Psoas muscle (tissue), 7 donors: ENCODE measurements at regions not wholly inside any gene's neighbourhood (a gene's known extent, or its start where the extent isn't known, plus 50 kb on each side); places are given as distances from the start of the nearest gene placed in this dataset.

Experiments used
- ATAC-seq, 4 donors: fragments of 200-7000 bp; cut with Tn5 transposase; one replicate each; pipeline ENCODE4 v1.9.1; 2020; ENCODE audit warnings: moderate library complexity in 3 of 4, mild to moderate bottlenecking in 2 of 4
- DNase-seq, 2 donors: peaks; one replicate each; pipeline ENCODE4 v3.0.0-alpha.2; 2020
- H3K27ac ChIP-seq: fragments of 200-600 bp; one replicate; pipeline ENCODE4 v1.8.0; 2022
- H3K27me3 ChIP-seq, 3 donors: fragments of 200-600 bp in 1 of 3; one replicate each; pipeline versions ENCODE4 v1.6.1 to v1.8.0; 2013 to 2022; ENCODE audit warnings: low read length in 2 of 3, mild to moderate bottlenecking in 2 of 3, moderate library complexity in 1 of 3; ENCODE audit not compliant: insufficient read depth in 3 of 3
- H3K36me3 ChIP-seq, 2 donors: fragments of 200-600 bp in 1 of 2; one replicate each; pipeline versions ENCODE4 v1.6.1 to v1.8.0; 2013 to 2022; ENCODE audit warnings: low read depth in 1 of 2, mild to moderate bottlenecking in 1 of 2, moderate library complexity in 1 of 2; ENCODE audit not compliant: insufficient read depth in 1 of 2
- H3K4me1 ChIP-seq: fragments of 200-600 bp; one replicate; pipeline ENCODE4 v1.8.0; 2022
- H3K4me3 ChIP-seq: fragments of 200-600 bp; one replicate; pipeline ENCODE4 v1.8.0; 2022; ENCODE audit warnings: mild to moderate bottlenecking
- H3K9me3 ChIP-seq: fragments of 200-600 bp; one replicate; pipeline ENCODE4 v1.8.0; 2022
- CTCF ChIP-seq: fragments of 200-600 bp; IDR thresholded peaks from one replicate; pipeline ENCODE4 v1.8.0; 2022; ENCODE audit warnings: antibody characterized with exemption
- WGBS, 3 donors: extraction: QIAGEN DNeasy Blood & Tissue Kit; methylation state at CpG; one replicate each; pipeline versions ENCODE4 v1.1.6 to v1.1.7; 2013; 5-methylcytosine and 5-hydroxymethylcytosine counted together
- intact Hi-C, 2 donors: fragments of 100-400 bp; cut with DNase I; formaldehyde crosslinking; loops; one replicate each; pipeline versions ENCODE4 v1.11.0 to v1.14.2; 2022
- donor health status: healthy with polysubstance abuse.
- donor health status: DM: no; HTN: no; CAD: no; lungs with moderate emphysema.
- donor health status: Bipolar disorder and iron deficiency.
- donor health status: healthy.
- donor health status: DM: yes; HTN: yes; CAD: no.
- donor health status: DM: no; HTN: no; CAD: no.
- donor health status: DM: yes; HTN: yes; CAD: no.

GRCh38 chr2:193806088-193806774 lies 1611.5 kb upstream of the TMEFF2 start:
- Histone ChIP-seq H3K36me3 (no peaks in the 10 kb centered on the region), H3K9me3 (no peaks in the 10 kb centered on the region), H3K27me3 (no peaks in the 10 kb centered on the region), H3K27ac (no peak overlapping the region), H3K4me3 (no peak overlapping the region), H3K4me1 (no peaks in the 10 kb centered on the region)
- intact Hi-C loops, result no loop called here
- no peak for DNase-seq
- ATAC-seq, result no peak
- TF ChIP-seq CTCF, result no peak
- 34 to 46% (median 38%) methylated on average over 6 of the region's 6 CpGs for WGBS, 3 donors

GRCh38 chr2:193796847-193797246 lies 1602.1 kb upstream of the TMEFF2 start:
- DNase-seq (no peak), ATAC-seq (no peak)
- Histone ChIP-seq H3K27me3 (no peaks in the 10 kb centered on the region), H3K4me3 (no peak overlapping the region), H3K4me1 (no peaks in the 10 kb centered on the region), H3K27ac (no peak overlapping the region), H3K9me3 (no peaks in the 10 kb centered on the region), H3K36me3 (no peaks in the 10 kb centered on the region)
- WGBS, 3 donors, result 26 to 36% (median 32%) methylated on average over 1 of the region's 1 CpG
- no peak for TF ChIP-seq CTCF
- intact Hi-C loops, result no loop called here

DNA sequence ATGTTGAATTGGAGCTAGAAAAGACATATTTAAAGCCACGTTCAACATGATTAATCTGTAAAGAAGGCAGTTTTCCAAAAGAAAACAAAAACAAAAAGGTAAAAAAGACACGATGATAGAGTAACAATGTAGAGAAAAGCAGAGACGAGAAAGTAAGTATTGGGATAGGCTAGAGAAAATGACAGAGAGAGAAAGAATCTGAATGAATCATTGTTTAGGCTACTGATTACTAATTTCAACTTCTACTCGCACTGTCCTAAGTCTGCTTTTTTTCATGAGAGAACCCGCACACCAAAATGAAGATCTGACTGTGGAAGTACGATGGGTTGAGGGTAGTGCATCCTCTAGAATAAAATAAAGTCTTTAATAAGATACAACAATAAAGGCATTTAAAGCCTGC lies 1599.2 kb upstream of the TMEFF2 start:
- Histone ChIP-seq H3K36me3 (no peaks in the 10 kb centered on the region), H3K4me3 (no peak overlapping the region), H3K27me3 (no peaks in the 10 kb centered on the region), H3K4me1 (no peaks in the 10 kb centered on the region), H3K9me3 (no peaks in the 10 kb centered on the region), H3K27ac (no peak overlapping the region)
- intact Hi-C loops, result no loop called here
- no peak for ATAC-seq
- WGBS, 3 donors, result 68 to 85% (median 85%) methylated on average over 6 of the region's 6 CpGs
- no peak for DNase-seq
- TF ChIP-seq CTCF, result no peak

DNA sequence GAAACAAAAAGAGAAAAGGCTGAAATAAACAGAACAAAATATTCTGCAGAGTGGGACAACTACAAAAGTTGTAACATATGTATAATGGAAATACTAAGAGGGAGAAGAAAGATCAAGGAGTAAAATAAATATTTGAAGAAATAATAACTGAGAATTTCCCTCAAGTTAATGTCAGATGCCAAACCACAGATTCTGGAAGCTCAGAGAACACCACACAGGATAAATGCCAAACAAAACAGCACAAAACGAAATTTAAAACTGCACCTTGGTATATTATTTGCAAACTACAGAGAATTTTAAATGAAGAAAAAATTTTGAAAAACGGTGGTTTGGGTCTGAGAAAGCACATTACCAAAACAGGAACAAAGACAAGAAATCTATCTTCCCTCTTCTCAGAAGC lies 1588.9 kb upstream of the TMEFF2 start:
- Histone ChIP-seq H3K36me3 (no peaks in the 10 kb centered on the region), H3K9me3 (no peaks in the 10 kb centered on the region), H3K27me3 (no peaks in the 10 kb centered on the region), H3K4me3 (no peak overlapping the region), H3K4me1 (no peaks in the 10 kb centered on the region), H3K27ac (no peak overlapping the region)
- no peak for TF ChIP-seq CTCF
- intact Hi-C loops, result no loop called here
- DNase-seq (no peak), ATAC-seq (no peak)
- WGBS, 3 donors, result 54 to 71% (median 58%) methylated on average over 2 of the region's 2 CpGs

DNA sequence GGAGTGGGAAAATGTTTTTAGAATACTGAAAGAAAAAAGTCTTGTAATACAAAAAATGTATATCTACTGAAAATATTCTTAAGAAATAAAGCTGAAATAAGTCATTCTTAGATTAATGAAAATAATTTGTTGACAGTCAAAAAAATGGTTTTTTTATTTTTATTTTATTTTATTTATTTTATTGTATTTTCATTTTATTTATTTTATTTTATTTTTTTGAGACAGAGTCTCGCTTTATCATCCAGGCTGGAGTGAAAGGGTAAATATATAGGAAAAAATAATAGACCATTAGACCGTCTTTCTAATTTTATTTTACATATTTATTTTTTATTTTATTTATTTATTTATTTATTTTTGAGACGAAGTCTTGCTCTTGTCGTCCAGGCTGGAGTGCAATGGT lies 1583.6 kb upstream of the TMEFF2 start:
- Histone ChIP-seq H3K27me3 (no peaks in the 10 kb centered on the region), H3K4me1 (no peaks in the 10 kb centered on the region), H3K36me3 (no peaks in the 10 kb centered on the region), H3K27ac (no peak overlapping the region), H3K4me3 (no peak overlapping the region), H3K9me3 (no peaks in the 10 kb centered on the region)
- WGBS, 3 donors, result 93% methylated on average over 4 of the region's 4 CpGs
- intact Hi-C loops, result no loop called here
- no peak for TF ChIP-seq CTCF
- DNase-seq, result no peak
- no peak for ATAC-seq
